ENCODE measurements at regions not wholly inside any gene's neighbourhood (a gene's known extent, or its start where the extent isn't known, plus 50 kb on each side); places are given as distances from the start of the nearest gene placed in this dataset.

- Histone ChIP-seq H3K4me1 (replicated peaks in 1 of 2) (no peaks in the 10 kb centered on the region), H3K4me3 (no peak overlapping the region), H3K36me3 (replicated peaks in 1 of 2) (no peaks in the 10 kb centered on the region), H3K27me3 (no peaks in the 10 kb centered on the region), H3K9me3 (replicated peaks in 1 of 3) (no peaks in the 10 kb centered on the region), H3K27ac (no peak overlapping the region)
- no peak for DNase-seq
- intact Hi-C loops (cut with DNase I), result no loop called here
- 82 to 94% (median 86%) methylated on average over 2 of the region's 2 CpGs for WGBS, 4 donors
- TF ChIP-seq POLR2A (IDR thresholded peaks at IDR 0.05) (no peak), CTCF (IDR thresholded peaks at IDR 0.05) (no peak)
Observed at GRCh38 chr5:143892908-143893307, 80.9 kb downstream of the HMHB1 start.

GRCh38 chr5:143893638-143894037, 81.7 kb downstream of the HMHB1 start:
- intact Hi-C loops (cut with DNase I), result no loop called here
- Histone ChIP-seq H3K27ac (no peak overlapping the region), H3K4me3 (no peak overlapping the region), H3K36me3 (replicated peaks in 1 of 2) (no peaks in the 10 kb centered on the region), H3K27me3 (no peaks in the 10 kb centered on the region), H3K9me3 (replicated peaks in 1 of 3) (no peaks in the 10 kb centered on the region), H3K4me1 (replicated peaks in 1 of 2) (no peaks in the 10 kb centered on the region)
- TF ChIP-seq POLR2A (IDR thresholded peaks at IDR 0.05) (no peak), CTCF (IDR thresholded peaks at IDR 0.05) (no peak)
- 62 to 69% (median 65%) methylated on average over 2 of the region's 2 CpGs for WGBS, 4 donors
- no peak for DNase-seq

- WGBS, 4 donors, result 93 to 100% (median 95%) methylated on average over 2 of the region's 2 CpGs
- TF ChIP-seq POLR2A (IDR thresholded peaks at IDR 0.05), result no peak
- TF ChIP-seq CTCF (IDR thresholded peaks at IDR 0.05), result no peak
Observed at GRCh38 chr5:143896516-143896915, 84.6 kb downstream of the HMHB1 start.

GRCh38 chr5:143896966-143897365, 85.0 kb downstream of the HMHB1 start:
- Histone ChIP-seq H3K9me3 (replicated peaks in 1 of 3) (no peaks in the 10 kb centered on the region), H3K36me3 (replicated peaks in 1 of 2) (no peaks in the 10 kb centered on the region), H3K27me3 (no peaks in the 10 kb centered on the region), H3K27ac (no peak overlapping the region), H3K4me3 (no peak overlapping the region), H3K4me1 (replicated peaks in 1 of 2) (no peaks in the 10 kb centered on the region)
- DNase-seq, result peak in 1 of 7 donors; percentile 1
- intact Hi-C loops (cut with DNase I), result no loop called here
- TF ChIP-seq CTCF (IDR thresholded peaks at IDR 0.05) (no peak), POLR2A (IDR thresholded peaks at IDR 0.05) (no peak)

More at GRCh38 chr5:143896516-143896915, 84.6 kb downstream of the HMHB1 start:
- Histone ChIP-seq H3K4me3 (no peak overlapping the region), H3K36me3 (replicated peaks in 1 of 2) (no peaks in the 10 kb centered on the region), H3K27me3 (no peaks in the 10 kb centered on the region), H3K9me3 (replicated peaks in 1 of 3) (no peaks in the 10 kb centered on the region), H3K27ac (no peak overlapping the region), H3K4me1 (replicated peaks in 1 of 2) (no peaks in the 10 kb centered on the region)
- no peak for DNase-seq
- intact Hi-C loops (cut with DNase I), result no loop called here
